ENCODE measurements at regions not wholly inside any gene's neighbourhood (a gene's known extent, or its start where the extent isn't known, plus 50 kb on each side); places are given as distances from the start of the nearest gene placed in this dataset.

- no peaks in the 10 kb centered on the region for H3K36me3 ChIP-seq (ENCODE audit: control insufficient read depth, insufficient read depth, low read length)
- H3K27ac ChIP-seq (ENCODE audit: low read length), result no peak overlapping the region
- no peaks in the 10 kb centered on the region for H3K4me1 ChIP-seq (ENCODE audit: control insufficient read depth, insufficient read depth, low read length)
- H3K9me3 ChIP-seq (ENCODE audit: control insufficient read depth, low read depth, low read length), result no peaks in the 10 kb centered on the region
- H3K27me3 ChIP-seq (ENCODE audit: control insufficient read depth, insufficient read depth, low read length), result no peaks in the 10 kb centered on the region
- no peak for DNase-seq
- WGBS (ENCODE audit: insufficient coverage, low lambda C conversion rate), result no CpG with 5 or more reads among the region's 3 CpGs
- no peak overlapping the region for H3K4me3 ChIP-seq (ENCODE audit: low read length)
Measured at GRCh38 chr20:34163307-34163706, 51.3 kb upstream of the EIF2S2 start.

- Histone ChIP-seq H3K9me3 (ENCODE audit: control insufficient read depth, low read depth, low read length) (no peaks in the 10 kb centered on the region), H3K27ac (ENCODE audit: low read length) (no peak overlapping the region), H3K27me3 (ENCODE audit: control insufficient read depth, insufficient read depth, low read length) (no peaks in the 10 kb centered on the region), H3K4me3 (ENCODE audit: low read length) (no peak overlapping the region), H3K36me3 (ENCODE audit: control insufficient read depth, insufficient read depth, low read length) (no peaks in the 10 kb centered on the region), H3K4me1 (ENCODE audit: control insufficient read depth, insufficient read depth, low read length) (no peaks in the 10 kb centered on the region)
- no peak for DNase-seq
- no CpG with 5 or more reads among the region's 5 CpGs for WGBS (ENCODE audit: insufficient coverage, low lambda C conversion rate)
Measured at GRCh38 chr20:34164381-34164984, 52.4 kb upstream of the EIF2S2 start.

- H3K4me1 ChIP-seq (ENCODE audit: control insufficient read depth, insufficient read depth, low read length), result no peaks in the 10 kb centered on the region
- no peaks in the 10 kb centered on the region for H3K9me3 ChIP-seq (ENCODE audit: control insufficient read depth, low read depth, low read length)
- DNase-seq, result no peak
- no peaks in the 10 kb centered on the region for H3K36me3 ChIP-seq (ENCODE audit: control insufficient read depth, insufficient read depth, low read length)
- no CpG with 5 or more reads among the region's 2 CpGs for WGBS (ENCODE audit: insufficient coverage, low lambda C conversion rate)
- H3K27ac ChIP-seq (ENCODE audit: low read length), result no peak overlapping the region
- H3K27me3 ChIP-seq (ENCODE audit: control insufficient read depth, insufficient read depth, low read length), result no peaks in the 10 kb centered on the region
- H3K4me3 ChIP-seq (ENCODE audit: low read length), result no peak overlapping the region
Measured at GRCh38 chr20:34165018-34165619, 53.1 kb upstream of the EIF2S2 start.

GRCh38 chr20:34171640-34172039, 59.6 kb upstream of the EIF2S2 start:
- no peak for DNase-seq

GRCh38 chr20:34172926-34173325, 60.9 kb upstream of the EIF2S2 start:
- no peak overlapping the region for H3K4me3 ChIP-seq (ENCODE audit: low read length)
- H3K4me1 ChIP-seq (ENCODE audit: control insufficient read depth, insufficient read depth, low read length), result no peaks in the 10 kb centered on the region
- H3K27me3 ChIP-seq (ENCODE audit: control insufficient read depth, insufficient read depth, low read length), result no peaks in the 10 kb centered on the region
- DNase-seq, result no peak
- H3K9me3 ChIP-seq (ENCODE audit: control insufficient read depth, low read depth, low read length), result no peaks in the 10 kb centered on the region
- no peak overlapping the region for H3K27ac ChIP-seq (ENCODE audit: low read length)
- no peaks in the 10 kb centered on the region for H3K36me3 ChIP-seq (ENCODE audit: control insufficient read depth, insufficient read depth, low read length)
- 83% methylated on average over 1 of the region's 2 CpGs for WGBS (ENCODE audit: insufficient coverage, low lambda C conversion rate)

More at GRCh38 chr20:34171640-34172039, 59.6 kb upstream of the EIF2S2 start:
- no peaks in the 10 kb centered on the region for H3K9me3 ChIP-seq (ENCODE audit: control insufficient read depth, low read depth, low read length)
- no peaks in the 10 kb centered on the region for H3K36me3 ChIP-seq (ENCODE audit: control insufficient read depth, insufficient read depth, low read length)
- H3K4me3 ChIP-seq (ENCODE audit: low read length), result no peak overlapping the region
- WGBS (ENCODE audit: insufficient coverage, low lambda C conversion rate), result 40% methylated on average over 1 of the region's 4 CpGs
- H3K27ac ChIP-seq (ENCODE audit: low read length), result no peak overlapping the region
- no peaks in the 10 kb centered on the region for H3K27me3 ChIP-seq (ENCODE audit: control insufficient read depth, insufficient read depth, low read length)
- no peaks in the 10 kb centered on the region for H3K4me1 ChIP-seq (ENCODE audit: control insufficient read depth, insufficient read depth, low read length)

- no peak overlapping the region for H3K4me3 ChIP-seq (ENCODE audit: low read length)
- H3K27ac ChIP-seq (ENCODE audit: low read length), result no peak overlapping the region
- WGBS (ENCODE audit: insufficient coverage, low lambda C conversion rate), result no CpG with 5 or more reads among the region's 3 CpGs
- no peaks in the 10 kb centered on the region for H3K27me3 ChIP-seq (ENCODE audit: control insufficient read depth, insufficient read depth, low read length)
- H3K9me3 ChIP-seq (ENCODE audit: control insufficient read depth, low read depth, low read length), result no peaks in the 10 kb centered on the region
- no peaks in the 10 kb centered on the region for H3K4me1 ChIP-seq (ENCODE audit: control insufficient read depth, insufficient read depth, low read length)
- DNase-seq, result no peak
- no peaks in the 10 kb centered on the region for H3K36me3 ChIP-seq (ENCODE audit: control insufficient read depth, insufficient read depth, low read length)
Measured at GRCh38 chr20:34175079-34175478, 63.0 kb upstream of the EIF2S2 start.

GRCh38 chr20:34175879-34176278, 63.8 kb upstream of the EIF2S2 start:
- H3K27me3 ChIP-seq (ENCODE audit: control insufficient read depth, insufficient read depth, low read length), result no peaks in the 10 kb centered on the region
- H3K9me3 ChIP-seq (ENCODE audit: control insufficient read depth, low read depth, low read length), result no peaks in the 10 kb centered on the region
- no peaks in the 10 kb centered on the region for H3K36me3 ChIP-seq (ENCODE audit: control insufficient read depth, insufficient read depth, low read length)
- WGBS (ENCODE audit: insufficient coverage, low lambda C conversion rate), result 75% methylated on average over 1 of the region's 6 CpGs
- H3K4me3 ChIP-seq (ENCODE audit: low read length), result no peak overlapping the region
- H3K27ac ChIP-seq (ENCODE audit: low read length), result no peak overlapping the region
- H3K4me1 ChIP-seq (ENCODE audit: control insufficient read depth, insufficient read depth, low read length), result no peaks in the 10 kb centered on the region
- no peak for DNase-seq

- no peaks in the 10 kb centered on the region for H3K27me3 ChIP-seq (ENCODE audit: control insufficient read depth, insufficient read depth, low read length)
- no peaks in the 10 kb centered on the region for H3K9me3 ChIP-seq (ENCODE audit: control insufficient read depth, low read depth, low read length)
- H3K4me3 ChIP-seq (ENCODE audit: low read length), result no peak overlapping the region
- no peak for DNase-seq
- WGBS (ENCODE audit: insufficient coverage, low lambda C conversion rate), result no CpG with 5 or more reads among the region's 3 CpGs
- no peak overlapping the region for H3K27ac ChIP-seq (ENCODE audit: low read length)
- H3K4me1 ChIP-seq (ENCODE audit: control insufficient read depth, insufficient read depth, low read length), result no peaks in the 10 kb centered on the region
- no peaks in the 10 kb centered on the region for H3K36me3 ChIP-seq (ENCODE audit: control insufficient read depth, insufficient read depth, low read length)
Measured at GRCh38 chr20:34177052-34177451, 64.2 kb upstream of the ASIP start.

GRCh38 chr20:34179637-34180360, 61.4 kb upstream of the ASIP start:
- no peaks in the 10 kb centered on the region for H3K36me3 ChIP-seq (ENCODE audit: control insufficient read depth, insufficient read depth, low read length)
- H3K4me1 ChIP-seq (ENCODE audit: control insufficient read depth, insufficient read depth, low read length), result no peaks in the 10 kb centered on the region
- WGBS (ENCODE audit: insufficient coverage, low lambda C conversion rate), result 95% methylated on average over 3 of the region's 8 CpGs
- DNase-seq, result no peak
- no peak overlapping the region for H3K27ac ChIP-seq (ENCODE audit: low read length)
- no peaks in the 10 kb centered on the region for H3K9me3 ChIP-seq (ENCODE audit: control insufficient read depth, low read depth, low read length)
- H3K27me3 ChIP-seq (ENCODE audit: control insufficient read depth, insufficient read depth, low read length), result no peaks in the 10 kb centered on the region
- H3K4me3 ChIP-seq (ENCODE audit: low read length), result no peak overlapping the region

- no peak overlapping the region for H3K4me3 ChIP-seq (ENCODE audit: low read length)
- H3K36me3 ChIP-seq (ENCODE audit: control insufficient read depth, insufficient read depth, low read length), result no peaks in the 10 kb centered on the region
- no peaks in the 10 kb centered on the region for H3K9me3 ChIP-seq (ENCODE audit: control insufficient read depth, low read depth, low read length)
- DNase-seq, result no peak
- H3K27me3 ChIP-seq (ENCODE audit: control insufficient read depth, insufficient read depth, low read length), result no peaks in the 10 kb centered on the region
- H3K4me1 ChIP-seq (ENCODE audit: control insufficient read depth, insufficient read depth, low read length), result no peaks in the 10 kb centered on the region
- no peak overlapping the region for H3K27ac ChIP-seq (ENCODE audit: low read length)
- WGBS (ENCODE audit: insufficient coverage, low lambda C conversion rate), result 100% methylated on average over 1 of the region's 14 CpGs
Measured at GRCh38 chr20:34180460-34181120, 60.6 kb upstream of the ASIP start.

Measured in large intestine (tissue), 3 donors.